PC-3 (cell line): ENCODE measurements at regions not wholly inside any gene's neighbourhood (a gene's known extent, or its start where the extent isn't known, plus 50 kb on each side); places are given as distances from the start of the nearest gene placed in this dataset.

Source experiments
- ATAC-seq: fragments of 200-7000 bp; cut with Tn5 transposase; 2 replicates; pipeline ENCODE4 v1.9.1; 2020; ENCODE audit warnings: mild to moderate bottlenecking, moderate library complexity
- BruUV-seq: library from RNA; stranded (reverse); fragments of 400-500 nt; replicated peaks from 2 replicates; lab custom pipeline; 2021; lab: Mats Ljungman, UMichigan
- CTCF ChIA-PET: fragments of 300-600 bp; sonication (Branson Sonifier 250); formaldehyde crosslinking; loops from one replicate; lab custom pipeline; 2022; ENCODE audit warnings: antibody characterized with exemption; lab: Charles Lee
- POLR2A ChIA-PET: fragments of 300-600 bp; sonication (Branson Sonifier 250); formaldehyde crosslinking; loops from one replicate; lab custom pipeline; 2022; ENCODE audit warnings: antibody characterized with exemption; ENCODE audit not compliant: unreplicated experiment; lab: Charles Lee
- DNase-seq: peaks from one replicate; pipeline ENCODE4 v3.0.0-alpha.2; 2015
- H2AFZ ChIP-seq: fragments of 300-600 bp; sonication (generic); 2 replicates; pipeline ENCODE4 v1.6.0; 2016; ENCODE audit warnings: antibody characterized with exemption, low read length
- H3F3A ChIP-seq: fragments of 300-600 bp; sonication (generic); one replicate; pipeline ENCODE4 v1.6.0; 2017; ENCODE audit warnings: antibody characterized with exemption, low read length, control low read depth, mild to moderate bottlenecking; ENCODE audit not compliant: unreplicated experiment
- H3K27ac ChIP-seq: fragments of 300-600 bp; sonication (generic); 2 replicates; pipeline ENCODE4 v1.5.1; 2016; ENCODE audit warnings: mild to moderate bottlenecking, low read length
- H3K27me3 ChIP-seq: fragments of 300-600 bp; sonication (generic); 2 replicates; pipeline ENCODE4 v1.6.1; 2016; ENCODE audit warnings: low read length, mixed read lengths
- H3K36me3 ChIP-seq: fragments of 300-600 bp; sonication (generic); 2 replicates; pipeline ENCODE4 v1.6.1; 2016; ENCODE audit warnings: low read depth, mixed run types, low read length, mixed read lengths
- H3K4me1 ChIP-seq: fragments of 300-600 bp; sonication (generic); 2 replicates; pipeline ENCODE4 v1.5.1; 2016; ENCODE audit warnings: low read length; ENCODE audit not compliant: insufficient read depth
- H3K4me2 ChIP-seq: fragments of 300-600 bp; sonication (generic); 2 replicates; pipeline ENCODE4 v1.6.0; 2016; ENCODE audit warnings: low read length
- H3K4me3 ChIP-seq: fragments of 300-600 bp; sonication (generic); 2 replicates; pipeline ENCODE4 v1.5.1; 2016; ENCODE audit warnings: mild to moderate bottlenecking, low read length, mixed read lengths
- H3K79me2 ChIP-seq: fragments of 300-600 bp; sonication (generic); 2 replicates; pipeline ENCODE4 v1.6.1; 2017; ENCODE audit warnings: low read length, mixed read lengths
- H3K9ac ChIP-seq: fragments of 300-600 bp; sonication (generic); 2 replicates; pipeline ENCODE4 v1.6.0; 2016; ENCODE audit warnings: mild to moderate bottlenecking, low read length
- H3K9me2 ChIP-seq: fragments of 300-600 bp; sonication (generic); replicated peaks from 2 replicates; pipeline ENCODE4 v1.6.1; 2016; ENCODE audit warnings: mixed run types, low read length, mixed read lengths
- H3K9me3 ChIP-seq: fragments of 300-600 bp; sonication (generic); 2 replicates; pipeline ENCODE4 v1.6.1; 2016; ENCODE audit warnings: low read length, mixed read lengths
- H4K20me1 ChIP-seq: fragments of 300-600 bp; sonication (generic); 2 replicates; pipeline ENCODE4 v1.6.1; 2016; ENCODE audit warnings: low read length, mixed read lengths
- EZH2 ChIP-seq: fragments of 300-600 bp; sonication (generic); IDR thresholded peaks from one replicate; pipeline ENCODE4 v1.6.1; 2017; ENCODE audit warnings: antibody characterized with exemption, mild to moderate bottlenecking, low read length; ENCODE audit not compliant: unreplicated experiment
- EZH2phosphoT487 ChIP-seq: fragments of 300-600 bp; sonication (generic); IDR thresholded peaks from 2 replicates; pipeline ENCODE4 v1.6.1; 2018; ENCODE audit warnings: mild to moderate bottlenecking, antibody characterized with exemption, low read length, borderline replicate concordance
- intact Hi-C: fragments of 100-400 bp; cut with micrococcal nuclease; formaldehyde crosslinking; loops from 2 replicates; pipeline ENCODE4 v1.9.0; 2023
- TF ChIP-seq, protein P1 (sequence below): fragments of 300-600 bp; sonication (generic); conservative IDR thresholded peaks from 2 replicates; pipeline ENCODE4 v1.5.1; 2017; ENCODE audit warnings: antibody characterized with exemption, low read depth, mild to moderate bottlenecking, low read length

DNA sequence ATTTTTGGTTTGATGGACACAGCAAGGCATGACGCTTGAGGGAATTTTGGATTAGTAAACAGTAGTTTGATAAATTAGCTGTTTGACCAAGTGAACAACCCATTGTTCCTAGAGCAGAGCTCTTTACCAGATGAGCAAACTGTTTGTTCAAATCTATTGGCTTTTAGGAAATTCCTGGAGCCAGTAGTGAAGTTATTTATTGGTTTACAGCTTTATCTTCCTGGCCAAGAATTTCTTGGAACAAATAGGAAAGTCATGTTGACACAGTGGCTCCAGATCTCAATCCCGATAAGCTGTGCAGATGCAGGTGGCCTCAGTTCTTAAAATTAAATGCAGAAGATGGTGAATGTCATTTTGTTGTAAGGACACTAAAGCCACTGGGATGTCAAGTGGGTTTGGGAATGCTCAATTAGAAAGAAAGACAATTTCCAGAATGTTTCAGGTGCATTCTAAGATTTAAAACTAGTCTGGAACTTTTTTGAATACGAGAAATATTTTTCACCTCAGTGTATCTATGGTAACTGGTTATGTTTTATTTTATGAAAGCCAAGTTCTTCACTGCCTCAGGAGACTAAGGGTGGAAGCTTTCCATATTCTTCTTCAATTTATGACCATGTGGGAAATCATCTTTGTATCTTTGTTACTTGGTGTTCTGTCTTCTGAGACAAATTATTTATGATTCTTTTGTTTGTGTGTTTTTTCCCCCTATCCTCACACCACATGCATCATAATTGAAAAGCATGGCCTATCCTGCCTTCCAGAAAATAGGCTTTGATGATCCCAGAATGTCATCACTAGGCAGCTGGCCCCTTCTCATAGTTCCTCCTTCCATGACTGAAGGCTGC lies 554.5 kb downstream of the STIM2 start:
- DNase-seq (peak; percentile 68), ATAC-seq (peak; percentile 24; the same call in 1 of the 2 replicates)
- Histone ChIP-seq H3F3A (no peaks in the 10 kb centered on the region), H3K4me2 (no peak overlapping the region), H3K27me3 (no peaks in the 10 kb centered on the region), H3K9me2 (no peaks in the 10 kb centered on the region), H3K9ac (no peak overlapping the region), H2AFZ (no peak overlapping the region), H4K20me1 (no peaks in the 10 kb centered on the region), H3K4me3 (no peak overlapping the region), H3K36me3 (no peaks in the 10 kb centered on the region), H3K79me2 (no peaks in the 10 kb centered on the region), H3K4me1 (peaks cover 9% of the 10 kb centered on the region; the same call in 1 of the 2 replicates), H3K27ac (peak overlapping the region; percentile 66), H3K9me3 (no peaks in the 10 kb centered on the region)
- intact Hi-C loops: no loop called here
- no TSS peak for BruUV-seq
- CTCF ChIA-PET: no interaction called here
- POLR2A ChIA-PET: no interaction called here
- TF ChIP-seq, protein P1, sequence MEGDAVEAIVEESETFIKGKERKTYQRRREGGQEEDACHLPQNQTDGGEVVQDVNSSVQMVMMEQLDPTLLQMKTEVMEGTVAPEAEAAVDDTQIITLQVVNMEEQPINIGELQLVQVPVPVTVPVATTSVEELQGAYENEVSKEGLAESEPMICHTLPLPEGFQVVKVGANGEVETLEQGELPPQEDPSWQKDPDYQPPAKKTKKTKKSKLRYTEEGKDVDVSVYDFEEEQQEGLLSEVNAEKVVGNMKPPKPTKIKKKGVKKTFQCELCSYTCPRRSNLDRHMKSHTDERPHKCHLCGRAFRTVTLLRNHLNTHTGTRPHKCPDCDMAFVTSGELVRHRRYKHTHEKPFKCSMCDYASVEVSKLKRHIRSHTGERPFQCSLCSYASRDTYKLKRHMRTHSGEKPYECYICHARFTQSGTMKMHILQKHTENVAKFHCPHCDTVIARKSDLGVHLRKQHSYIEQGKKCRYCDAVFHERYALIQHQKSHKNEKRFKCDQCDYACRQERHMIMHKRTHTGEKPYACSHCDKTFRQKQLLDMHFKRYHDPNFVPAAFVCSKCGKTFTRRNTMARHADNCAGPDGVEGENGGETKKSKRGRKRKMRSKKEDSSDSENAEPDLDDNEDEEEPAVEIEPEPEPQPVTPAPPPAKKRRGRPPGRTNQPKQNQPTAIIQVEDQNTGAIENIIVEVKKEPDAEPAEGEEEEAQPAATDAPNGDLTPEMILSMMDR: no peak
- TF ChIP-seq EZH2: no peak
- no peak for TF ChIP-seq EZH2phosphoT487

- Histone ChIP-seq H2AFZ (no peak overlapping the region), H3K4me3 (no peak overlapping the region), H3K9me2 (no peaks in the 10 kb centered on the region), H3K4me2 (no peak overlapping the region), H3K27ac (no peak overlapping the region), H4K20me1 (no peaks in the 10 kb centered on the region), H3K9me3 (no peaks in the 10 kb centered on the region), H3K27me3 (no peaks in the 10 kb centered on the region), H3K9ac (no peak overlapping the region), H3K79me2 (no peaks in the 10 kb centered on the region), H3F3A (no peaks in the 10 kb centered on the region), H3K36me3 (no peaks in the 10 kb centered on the region), H3K4me1 (no peaks in the 10 kb centered on the region)
- DNase-seq (no peak), ATAC-seq (no peak)
- intact Hi-C loops: no loop called here
- no TSS peak for BruUV-seq
- POLR2A ChIA-PET: no interaction called here
- TF ChIP-seq EZH2phosphoT487: no peak
- no peak for TF ChIP-seq EZH2
- TF ChIP-seq, protein P1: no peak
- CTCF ChIA-PET: no interaction called here
These were observed 568.0 kb downstream of the STIM2 start for GRCh38 chr4:27428661-27429060.

GRCh38 chr4:27429364-27429871 lies 568.8 kb downstream of the STIM2 start:
- intact Hi-C loops: no loop called here
- H2AFZ ChIP-seq: no peak overlapping the region
- H4K20me1 ChIP-seq: no peaks in the 10 kb centered on the region
- H3K4me1 ChIP-seq: no peaks in the 10 kb centered on the region
- H3K9me3 ChIP-seq: no peaks in the 10 kb centered on the region
- H3K9ac ChIP-seq: no peak overlapping the region
- H3K79me2 ChIP-seq: no peaks in the 10 kb centered on the region
- no peaks in the 10 kb centered on the region for H3K9me2 ChIP-seq
- DNase-seq (no peak), ATAC-seq (no peak)
- ChIA-PET CTCF (no interaction called here), POLR2A (no interaction called here)
- H3K27me3 ChIP-seq: no peaks in the 10 kb centered on the region
- no peak overlapping the region for H3K4me3 ChIP-seq
- H3K27ac ChIP-seq: no peak overlapping the region
- BruUV-seq: no TSS peak
- H3K36me3 ChIP-seq: no peaks in the 10 kb centered on the region
- no peak overlapping the region for H3K4me2 ChIP-seq
- no peaks in the 10 kb centered on the region for H3F3A ChIP-seq
- TF ChIP-seq EZH2 (no peak), EZH2phosphoT487 (no peak)
- TF ChIP-seq, protein P1: no peak
